NCI-H2029 (cell line): ENCODE measurements at regions not wholly inside any gene's neighbourhood (a gene's known extent, or its start where the extent isn't known, plus 50 kb on each side); places are given as distances from the start of the nearest gene placed in this dataset.
"Not testable (repeated sequence)": the region's sequence is repeated elsewhere in the genome, so short reads cannot be mapped to it uniquely, and the experiment has no call there.

ENCODE experiments used
- DNase-seq: peaks from one replicate; lab custom pipeline; 2025; lab: John Stamatoyannopoulos, UW

GRCh38 chr5:158061451-158061850 is 202.5 kb upstream of the CLINT1 start:
- DNase-seq, result no peak

GRCh38 chr5:158060212-158060611 is 201.3 kb upstream of the CLINT1 start:
- DNase-seq, result no peak

GRCh38 chr5:158058208-158059120 is 199.5 kb upstream of the CLINT1 start:
- DNase-seq, result no peak

GRCh38 chr5:158056130-158056825 is 197.3 kb upstream of the CLINT1 start:
- DNase-seq, result no peak

GRCh38 chr5:158055111-158055501 is 196.2 kb upstream of the CLINT1 start:
- DNase-seq, result no peak

GRCh38 chr5:158054223-158055110 is 195.5 kb upstream of the CLINT1 start:
- no peak for DNase-seq

GRCh38 chr5:158051036-158051435 is 192.1 kb upstream of the CLINT1 start:
- no peak for DNase-seq

GRCh38 chr5:158050421-158050820 is 191.5 kb upstream of the CLINT1 start:
- no peak for DNase-seq

GRCh38 chr5:158049459-158049858 is 190.5 kb upstream of the CLINT1 start:
- no peak for DNase-seq

GRCh38 chr5:158045696-158046095 is 186.8 kb upstream of the CLINT1 start:
- no peak for DNase-seq

GRCh38 chr5:158039911-158040347 is 181.0 kb upstream of the CLINT1 start:
- no peak for DNase-seq

- no peak for DNase-seq
Observed at GRCh38 chr5:158039441-158039840, 180.5 kb upstream of the CLINT1 start.

GRCh38 chr5:158036983-158037595 is 178.1 kb upstream of the CLINT1 start:
- DNase-seq, result not testable (repeated sequence)

- not testable (repeated sequence) for DNase-seq
Observed at GRCh38 chr5:158034586-158034985, 175.6 kb upstream of the CLINT1 start.

- no peak for DNase-seq
Observed at GRCh38 chr5:158033724-158034123, 174.8 kb upstream of the CLINT1 start.

- no peak for DNase-seq
Observed at GRCh38 chr5:158033076-158033475, 174.1 kb upstream of the CLINT1 start.

GRCh38 chr5:158032246-158032645 is 173.3 kb upstream of the CLINT1 start:
- no peak for DNase-seq

- no peak for DNase-seq
Observed at GRCh38 chr5:158027806-158028775, 169.1 kb upstream of the CLINT1 start.

- DNase-seq, result no peak
Observed at GRCh38 chr5:158026304-158027031, 167.5 kb upstream of the CLINT1 start.

- DNase-seq, result no peak
Observed at GRCh38 chr5:158023266-158023665, 164.3 kb upstream of the CLINT1 start.
